Left ventricle myocardium inferior (tissue), 1 donor: ENCODE measurements at regions not wholly inside any gene's neighbourhood (a gene's known extent, or its start where the extent isn't known, plus 50 kb on each side); places are given as distances from the start of the nearest gene placed in this dataset.

Source experiments
- DNase-seq: peaks from one replicate; pipeline ENCODE4 v3.0.0-alpha.2; 2020
- H3K27ac ChIP-seq: fragments of 200-600 bp; replicated peaks from 2 replicates; pipeline ENCODE4 v1.8.0; 2021
- H3K27me3 ChIP-seq: fragments of 200-600 bp; 2 replicates; pipeline ENCODE4 v1.8.0; 2021; ENCODE audit warnings: low read depth
- H3K36me3 ChIP-seq: fragments of 200-600 bp; 2 replicates; pipeline ENCODE4 v1.8.0; 2021
- H3K4me1 ChIP-seq: fragments of 200-600 bp; 2 replicates; pipeline ENCODE4 v1.8.0; 2021
- H3K4me3 ChIP-seq: fragments of 200-600 bp; 2 replicates; pipeline ENCODE4 v1.8.0; 2021; ENCODE audit warnings: mild to moderate bottlenecking, moderate library complexity
- H3K9me3 ChIP-seq: fragments of 200-600 bp; replicated peaks from 2 replicates; pipeline ENCODE4 v1.8.0; 2021
- CTCF ChIP-seq: fragments of 200-600 bp; IDR thresholded peaks from 2 replicates; pipeline ENCODE4 v1.8.0; 2021; ENCODE audit warnings: antibody characterized with exemption, mild to moderate bottlenecking, borderline replicate concordance
- intact Hi-C: fragments of 100-400 bp; cut with micrococcal nuclease; formaldehyde crosslinking; loops from one replicate; pipeline ENCODE4 v1.11.0; 2022
- donor health status: DM: no; HTN: yes; CAD: no; lungs with severe emphysema.

DNA sequence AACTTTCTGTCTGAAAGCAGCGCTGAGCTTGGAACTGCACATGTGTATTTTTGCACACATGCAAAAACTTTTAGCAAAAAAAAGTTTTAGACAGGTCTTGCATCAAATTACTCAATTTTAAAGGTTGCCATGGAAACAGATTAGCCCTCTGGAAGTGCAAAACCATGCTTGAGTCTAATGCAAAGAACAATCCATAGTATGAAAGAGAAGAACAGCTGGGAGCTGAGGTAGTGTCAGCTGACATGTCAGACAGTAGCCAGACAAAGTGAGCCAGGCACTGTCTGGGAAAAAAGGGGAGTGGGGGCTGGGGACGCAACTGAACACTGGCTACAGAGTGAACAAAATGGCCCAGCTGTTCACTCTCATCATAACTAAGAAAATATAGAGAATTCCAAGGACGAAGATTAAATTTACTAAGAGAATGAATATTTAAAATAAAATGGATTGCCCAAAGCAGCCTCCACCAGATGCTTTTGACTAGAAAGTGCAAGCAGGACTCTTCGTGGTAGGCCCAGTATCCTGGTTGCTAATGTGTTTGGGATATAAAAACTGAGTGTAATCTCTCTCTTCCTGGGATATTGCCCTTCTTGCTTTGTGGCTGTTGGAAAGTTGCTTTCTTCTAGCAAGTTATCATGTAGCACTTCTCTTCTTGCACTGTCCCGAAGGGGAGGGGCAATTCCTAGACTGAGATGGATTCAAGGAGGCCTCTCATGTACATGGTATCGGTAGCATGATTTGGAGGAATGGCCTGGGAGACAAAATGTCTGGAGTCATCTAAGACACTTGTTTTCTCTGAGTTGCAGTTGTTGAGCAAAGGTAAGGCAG lies 434.1 kb upstream of the FAT3 start:
- H3K4me1 ChIP-seq = no peaks in the 10 kb centered on the region
- TF ChIP-seq CTCF = no peak
- H3K9me3 ChIP-seq = no peaks in the 10 kb centered on the region
- H3K36me3 ChIP-seq = no peaks in the 10 kb centered on the region
- intact Hi-C loops = no loop called here
- no peak overlapping the region for H3K4me3 ChIP-seq
- no peak overlapping the region for H3K27ac ChIP-seq
- no peaks in the 10 kb centered on the region for H3K27me3 ChIP-seq
- DNase-seq = no peak

GRCh38 chr11:91788764-91789163 lies 435.9 kb upstream of the FAT3 start:
- H3K9me3 ChIP-seq = no peaks in the 10 kb centered on the region
- TF ChIP-seq CTCF = no peak
- no peaks in the 10 kb centered on the region for H3K36me3 ChIP-seq
- H3K27ac ChIP-seq = no peak overlapping the region
- H3K4me1 ChIP-seq = no peaks in the 10 kb centered on the region
- no peak overlapping the region for H3K4me3 ChIP-seq
- no peaks in the 10 kb centered on the region for H3K27me3 ChIP-seq
- DNase-seq = no peak
- intact Hi-C loops = no loop called here

DNA sequence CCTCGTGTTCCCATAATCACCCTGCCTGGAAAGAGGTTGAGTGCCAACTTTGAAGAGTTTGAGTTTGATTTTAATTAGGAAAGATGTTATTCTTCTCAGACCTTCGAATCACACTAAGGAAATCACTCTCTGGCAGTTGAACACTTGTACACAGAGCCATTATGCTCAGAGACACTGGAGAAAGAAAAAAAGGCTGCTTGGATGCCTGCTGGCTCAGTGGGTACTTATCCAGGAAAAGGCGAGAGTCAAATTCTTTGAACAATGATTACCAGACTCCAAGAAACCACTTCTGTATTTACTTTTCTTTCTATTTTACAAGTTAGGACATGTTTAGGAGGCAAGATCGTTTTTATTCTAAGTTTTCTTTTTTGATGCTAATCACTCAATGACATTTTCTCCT lies 438.5 kb upstream of the FAT3 start:
- intact Hi-C loops = no loop called here
- Histone ChIP-seq H3K36me3 (no peaks in the 10 kb centered on the region), H3K4me1 (no peaks in the 10 kb centered on the region), H3K27ac (no peak overlapping the region), H3K9me3 (peaks cover 3% of the 10 kb centered on the region), H3K4me3 (no peak overlapping the region), H3K27me3 (no peaks in the 10 kb centered on the region)
- no peak for DNase-seq
- TF ChIP-seq CTCF = no peak

GRCh38 chr11:91783173-91783572 lies 441.4 kb upstream of the FAT3 start:
- H3K4me1 ChIP-seq = no peaks in the 10 kb centered on the region
- intact Hi-C loops = no loop called here
- TF ChIP-seq CTCF = no peak
- no peaks in the 10 kb centered on the region for H3K27me3 ChIP-seq
- no peaks in the 10 kb centered on the region for H3K36me3 ChIP-seq
- no peak overlapping the region for H3K4me3 ChIP-seq
- no peak for DNase-seq
- H3K9me3 ChIP-seq = peaks cover 3% of the 10 kb centered on the region
- H3K27ac ChIP-seq = no peak overlapping the region

DNA sequence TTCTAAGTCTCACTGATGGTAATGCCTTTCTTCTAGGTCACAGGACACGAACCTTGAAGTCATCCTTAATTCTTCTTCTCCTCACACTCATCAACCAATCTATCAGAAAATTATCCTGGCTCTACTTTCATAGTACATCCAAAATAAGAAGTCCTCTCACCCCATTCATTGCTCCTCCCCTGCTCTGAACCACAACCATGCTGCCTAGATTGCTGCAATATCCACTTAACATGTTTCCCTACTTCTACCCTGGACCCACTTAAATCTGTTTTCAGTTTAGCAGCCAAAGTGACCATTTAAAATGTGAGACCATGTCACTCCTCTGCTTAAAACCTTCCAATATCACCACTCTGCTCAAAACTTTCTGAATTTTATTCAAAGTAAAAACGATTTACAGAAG lies 445.9 kb upstream of the FAT3 start:
- no peak overlapping the region for H3K27ac ChIP-seq
- H3K4me3 ChIP-seq = no peak overlapping the region
- H3K4me1 ChIP-seq = peaks cover 9% of the 10 kb centered on the region
- no peaks in the 10 kb centered on the region for H3K36me3 ChIP-seq
- no peak for DNase-seq
- TF ChIP-seq CTCF = no peak
- peaks cover 3% of the 10 kb centered on the region for H3K9me3 ChIP-seq
- intact Hi-C loops = no loop called here
- H3K27me3 ChIP-seq = no peaks in the 10 kb centered on the region
